ENCODE measurements at regions not wholly inside any gene's neighbourhood (a gene's known extent, or its start where the extent isn't known, plus 50 kb on each side); places are given as distances from the start of the nearest gene placed in this dataset.

DNA sequence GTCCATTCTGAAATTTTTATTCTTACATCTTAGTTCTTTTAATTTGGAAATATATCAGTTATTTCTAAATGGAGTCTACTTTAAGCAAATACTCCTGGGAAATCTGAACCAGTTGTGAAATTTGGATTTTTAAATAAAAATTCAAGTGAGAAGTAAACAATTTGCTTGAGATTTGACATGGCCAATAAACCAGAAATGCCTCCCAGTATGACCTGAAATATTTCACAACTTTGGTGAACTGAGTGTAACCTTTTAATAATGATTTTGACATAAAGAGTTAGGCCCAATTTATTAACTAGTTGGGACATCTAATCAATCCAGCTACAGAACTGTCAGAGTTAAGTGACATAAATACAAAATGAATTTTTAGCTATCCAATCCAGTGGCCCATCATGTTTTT, 192.0 kb downstream of the ZC3H11B start:
- H3K4me3 Mint-ChIP-seq (ENCODE audit: unreplicated experiment): no peak overlapping the region
- H3K4me1 Mint-ChIP-seq (ENCODE audit: low read depth, unreplicated experiment): no peaks in the 10 kb centered on the region
- no peaks in the 10 kb centered on the region for H3K9me3 Mint-ChIP-seq (ENCODE audit: unreplicated experiment)
- H3K27me3 Mint-ChIP-seq (ENCODE audit: unreplicated experiment): no peaks in the 10 kb centered on the region
- TF ChIP-seq, protein P1, sequence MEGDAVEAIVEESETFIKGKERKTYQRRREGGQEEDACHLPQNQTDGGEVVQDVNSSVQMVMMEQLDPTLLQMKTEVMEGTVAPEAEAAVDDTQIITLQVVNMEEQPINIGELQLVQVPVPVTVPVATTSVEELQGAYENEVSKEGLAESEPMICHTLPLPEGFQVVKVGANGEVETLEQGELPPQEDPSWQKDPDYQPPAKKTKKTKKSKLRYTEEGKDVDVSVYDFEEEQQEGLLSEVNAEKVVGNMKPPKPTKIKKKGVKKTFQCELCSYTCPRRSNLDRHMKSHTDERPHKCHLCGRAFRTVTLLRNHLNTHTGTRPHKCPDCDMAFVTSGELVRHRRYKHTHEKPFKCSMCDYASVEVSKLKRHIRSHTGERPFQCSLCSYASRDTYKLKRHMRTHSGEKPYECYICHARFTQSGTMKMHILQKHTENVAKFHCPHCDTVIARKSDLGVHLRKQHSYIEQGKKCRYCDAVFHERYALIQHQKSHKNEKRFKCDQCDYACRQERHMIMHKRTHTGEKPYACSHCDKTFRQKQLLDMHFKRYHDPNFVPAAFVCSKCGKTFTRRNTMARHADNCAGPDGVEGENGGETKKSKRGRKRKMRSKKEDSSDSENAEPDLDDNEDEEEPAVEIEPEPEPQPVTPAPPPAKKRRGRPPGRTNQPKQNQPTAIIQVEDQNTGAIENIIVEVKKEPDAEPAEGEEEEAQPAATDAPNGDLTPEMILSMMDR (IDR thresholded peaks at IDR 0.05; ENCODE audit: partially characterized antibody, unreplicated experiment): no peak
- H3K36me3 Mint-ChIP-seq (ENCODE audit: unreplicated experiment): no peaks in the 10 kb centered on the region
- H3K27ac Mint-ChIP-seq (ENCODE audit: unreplicated experiment): no peak overlapping the region
- DNase-seq: no peak

DNA sequence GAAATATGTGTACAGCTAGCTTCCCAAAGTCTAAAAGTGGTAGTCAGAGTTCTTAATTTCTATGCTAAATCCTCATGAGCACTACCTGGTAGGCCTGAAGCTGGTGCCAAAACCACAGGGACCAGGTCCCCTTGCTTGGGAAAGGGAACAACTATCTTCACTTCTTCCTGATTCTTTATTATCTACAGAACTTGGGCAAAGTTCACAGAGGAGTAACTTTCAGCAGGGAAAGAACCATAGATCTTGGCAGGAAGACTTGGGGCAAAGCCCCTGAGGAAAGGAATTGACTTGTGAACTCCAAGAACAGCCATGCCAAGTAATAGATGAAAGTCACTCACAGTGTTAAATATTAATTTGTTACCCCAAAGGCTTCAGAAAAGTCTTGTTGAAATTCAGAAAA, 193.0 kb downstream of the ZC3H11B start:
- Mint-ChIP-seq H3K9me3 (ENCODE audit: unreplicated experiment) (no peaks in the 10 kb centered on the region), H3K27me3 (ENCODE audit: unreplicated experiment) (no peaks in the 10 kb centered on the region), H3K27ac (ENCODE audit: unreplicated experiment) (no peak overlapping the region), H3K4me3 (ENCODE audit: unreplicated experiment) (no peak overlapping the region), H3K36me3 (ENCODE audit: unreplicated experiment) (no peaks in the 10 kb centered on the region), H3K4me1 (ENCODE audit: low read depth, unreplicated experiment) (no peaks in the 10 kb centered on the region)
- TF ChIP-seq, protein P1 (IDR thresholded peaks at IDR 0.05; ENCODE audit: partially characterized antibody, unreplicated experiment): no peak
- DNase-seq: no peak

DNA sequence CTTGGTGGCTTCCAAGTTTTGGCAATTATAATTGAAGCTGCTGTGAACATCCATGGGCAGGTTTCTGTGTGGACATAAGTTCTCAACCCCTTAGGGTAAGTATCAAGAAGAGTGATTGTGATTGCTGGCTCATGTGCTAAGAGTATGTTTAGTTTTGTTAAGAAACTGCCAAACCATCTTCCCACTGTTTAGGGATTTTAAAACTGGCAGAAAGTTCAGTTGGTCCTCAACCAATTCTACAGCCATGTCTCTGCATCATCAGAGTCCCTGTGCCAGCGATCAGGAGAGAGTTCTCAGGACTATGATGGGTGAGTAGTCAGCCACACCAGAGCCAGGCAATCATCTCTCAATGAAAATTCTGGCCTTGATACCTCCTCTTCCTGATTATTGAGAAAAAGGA, 193.8 kb downstream of the ZC3H11B start:
- H3K27me3 Mint-ChIP-seq (ENCODE audit: unreplicated experiment): no peaks in the 10 kb centered on the region
- no peak for DNase-seq

DNA sequence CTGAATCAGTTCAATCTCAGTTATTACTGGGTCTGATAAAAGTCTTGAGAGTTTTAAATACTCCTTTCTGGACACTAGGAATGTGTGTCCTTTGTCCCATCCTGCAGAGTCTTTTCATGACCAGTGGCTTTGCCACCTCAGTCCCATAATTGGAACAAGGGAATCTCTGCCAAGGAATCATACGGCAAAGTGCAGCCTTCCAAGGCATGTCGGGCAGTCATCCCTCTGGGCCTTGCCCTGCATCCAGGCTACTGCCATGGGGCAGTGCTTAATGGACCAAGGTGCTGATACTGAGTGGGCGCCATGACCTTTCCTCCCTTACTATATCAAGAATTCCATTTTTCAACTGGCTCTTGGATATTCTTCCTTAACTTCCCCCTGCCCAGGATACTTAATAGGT, 195.3 kb downstream of the ZC3H11B start:
- H3K9me3 Mint-ChIP-seq (ENCODE audit: unreplicated experiment): no peaks in the 10 kb centered on the region
- TF ChIP-seq, protein P1 (IDR thresholded peaks at IDR 0.05; ENCODE audit: partially characterized antibody, unreplicated experiment): no peak
- no peak for DNase-seq
- no peak overlapping the region for H3K27ac Mint-ChIP-seq (ENCODE audit: unreplicated experiment)
- no peaks in the 10 kb centered on the region for H3K27me3 Mint-ChIP-seq (ENCODE audit: unreplicated experiment)
- H3K4me1 Mint-ChIP-seq (ENCODE audit: low read depth, unreplicated experiment): peaks cover 1% of the 10 kb centered on the region
- H3K4me3 Mint-ChIP-seq (ENCODE audit: unreplicated experiment): no peak overlapping the region
- no peaks in the 10 kb centered on the region for H3K36me3 Mint-ChIP-seq (ENCODE audit: unreplicated experiment)

More for the DNA sequence above, 193.8 kb downstream of the ZC3H11B start:
- Mint-ChIP-seq H3K4me1 (ENCODE audit: low read depth, unreplicated experiment) (peaks cover under 1% of the 10 kb centered on the region), H3K36me3 (ENCODE audit: unreplicated experiment) (no peaks in the 10 kb centered on the region), H3K27ac (ENCODE audit: unreplicated experiment) (no peak overlapping the region), H3K9me3 (ENCODE audit: unreplicated experiment) (no peaks in the 10 kb centered on the region), H3K4me3 (ENCODE audit: unreplicated experiment) (no peak overlapping the region)
- TF ChIP-seq, protein P1 (IDR thresholded peaks at IDR 0.05; ENCODE audit: partially characterized antibody, unreplicated experiment): no peak

DNA sequence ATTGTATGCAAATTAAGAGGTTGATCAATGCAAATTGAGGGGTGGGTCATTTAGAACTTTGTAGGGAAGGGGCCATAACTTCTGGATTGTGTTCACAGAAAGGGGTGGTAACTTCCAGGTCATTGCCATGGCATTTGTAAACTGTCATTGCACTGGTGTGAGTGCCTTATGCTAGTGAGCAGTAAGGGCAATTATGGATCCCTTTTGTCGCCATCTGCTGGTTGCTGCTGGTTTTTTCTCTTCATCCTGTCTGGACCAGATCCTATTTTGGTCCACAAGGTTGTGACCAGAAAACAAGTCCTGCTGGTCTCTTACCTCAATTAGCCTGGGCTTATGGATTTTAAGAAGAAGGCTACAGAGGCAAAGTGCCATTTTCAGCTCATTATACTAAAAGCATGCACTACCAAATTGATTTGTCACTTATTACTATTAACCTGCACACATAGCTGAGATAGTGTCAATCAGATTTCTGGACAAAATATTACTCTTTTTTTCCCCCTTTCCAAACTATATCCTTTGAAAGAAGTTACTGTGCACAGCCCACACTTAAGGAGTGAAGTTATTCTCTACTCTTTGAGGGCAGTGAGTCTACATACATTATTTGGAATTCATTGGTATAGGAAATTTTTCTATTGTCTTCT, 196.2 kb downstream of the ZC3H11B start:
- Mint-ChIP-seq H3K9me3 (ENCODE audit: unreplicated experiment) (no peaks in the 10 kb centered on the region), H3K27me3 (ENCODE audit: unreplicated experiment) (no peaks in the 10 kb centered on the region), H3K4me3 (ENCODE audit: unreplicated experiment) (no peak overlapping the region), H3K27ac (ENCODE audit: unreplicated experiment) (no peak overlapping the region), H3K4me1 (ENCODE audit: low read depth, unreplicated experiment) (peaks cover 1% of the 10 kb centered on the region), H3K36me3 (ENCODE audit: unreplicated experiment) (no peaks in the 10 kb centered on the region)
- peak; percentile 78 for DNase-seq
- TF ChIP-seq, protein P1 (IDR thresholded peaks at IDR 0.05; ENCODE audit: partially characterized antibody, unreplicated experiment): peak; percentile 74

Measured in glutamatergic neuron (in vitro differentiated cells).